ENCODE measurements at regions not wholly inside any gene's neighbourhood (a gene's known extent, or its start where the extent isn't known, plus 50 kb on each side); places are given as distances from the start of the nearest gene placed in this dataset.

DNA sequence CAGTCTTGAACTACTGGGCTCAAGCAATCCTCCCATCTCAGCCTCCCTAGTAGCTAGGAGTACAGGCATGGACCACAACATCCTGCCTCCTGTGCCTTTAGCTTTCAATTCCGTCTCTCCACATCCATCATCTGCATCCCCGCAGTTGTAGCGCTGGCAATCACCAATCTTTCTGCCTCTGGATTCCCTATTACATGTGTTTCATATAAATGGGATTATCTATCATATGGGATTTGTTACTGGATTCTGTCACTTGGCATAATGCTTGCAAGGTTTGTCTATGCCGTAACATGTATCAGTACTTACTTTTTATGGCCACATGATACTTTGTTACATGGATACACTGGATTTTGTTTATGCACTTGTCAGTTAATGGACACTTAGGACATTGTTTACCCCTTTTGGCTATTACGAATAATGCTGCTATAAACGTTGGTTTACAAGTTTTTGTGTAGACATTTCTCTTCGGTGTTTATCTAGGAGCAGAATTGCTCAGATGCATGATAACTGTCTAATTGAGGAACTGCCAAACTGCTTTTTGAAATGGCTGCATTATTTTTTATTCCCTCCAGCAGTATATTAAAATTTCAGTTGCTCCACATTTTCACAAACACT lies 1223.9 kb downstream of the FOXD4L5 start:
- TF ChIP-seq, protein P1, sequence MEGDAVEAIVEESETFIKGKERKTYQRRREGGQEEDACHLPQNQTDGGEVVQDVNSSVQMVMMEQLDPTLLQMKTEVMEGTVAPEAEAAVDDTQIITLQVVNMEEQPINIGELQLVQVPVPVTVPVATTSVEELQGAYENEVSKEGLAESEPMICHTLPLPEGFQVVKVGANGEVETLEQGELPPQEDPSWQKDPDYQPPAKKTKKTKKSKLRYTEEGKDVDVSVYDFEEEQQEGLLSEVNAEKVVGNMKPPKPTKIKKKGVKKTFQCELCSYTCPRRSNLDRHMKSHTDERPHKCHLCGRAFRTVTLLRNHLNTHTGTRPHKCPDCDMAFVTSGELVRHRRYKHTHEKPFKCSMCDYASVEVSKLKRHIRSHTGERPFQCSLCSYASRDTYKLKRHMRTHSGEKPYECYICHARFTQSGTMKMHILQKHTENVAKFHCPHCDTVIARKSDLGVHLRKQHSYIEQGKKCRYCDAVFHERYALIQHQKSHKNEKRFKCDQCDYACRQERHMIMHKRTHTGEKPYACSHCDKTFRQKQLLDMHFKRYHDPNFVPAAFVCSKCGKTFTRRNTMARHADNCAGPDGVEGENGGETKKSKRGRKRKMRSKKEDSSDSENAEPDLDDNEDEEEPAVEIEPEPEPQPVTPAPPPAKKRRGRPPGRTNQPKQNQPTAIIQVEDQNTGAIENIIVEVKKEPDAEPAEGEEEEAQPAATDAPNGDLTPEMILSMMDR (conservative IDR thresholded peaks at IDR 0.05; ENCODE audit: low read depth, low read length), result no peak
- TF ChIP-seq EZH2 (IDR thresholded peaks at IDR 0.05; ENCODE audit: low read length, unreplicated experiment) (no peak), EZH2phosphoT487 (IDR thresholded peaks at IDR 0.05; ENCODE audit: borderline replicate concordance, low read length) (no peak)
